ENCODE measurements at regions not wholly inside any gene's neighbourhood (a gene's known extent, or its start where the extent isn't known, plus 50 kb on each side); places are given as distances from the start of the nearest gene placed in this dataset.

- no peaks in the 10 kb centered on the region for H3K4me1 ChIP-seq (ENCODE audit: control insufficient read depth in 1 of 2, extremely low read depth in 1 of 2, insufficient read depth in 2 of 2, low read length in 2 of 2)
- POLR2A ChIA-PET: no interaction called here
- no CpG with 5 or more reads among the region's 5 CpGs for WGBS (ENCODE audit: insufficient coverage)
- DNase-seq (no peak), ATAC-seq (replicated peaks in 1 of 4) (no peak)
- Mint-ChIP-seq H3K36me3 (no peaks in the 10 kb centered on the region), H3K4me1 (peaks cover 0 to 2% (median 0%) of the 10 kb centered on the region in 3 donors), H3K4me3 (no peak overlapping the region), H3K9me3 (peaks cover 4 to 9% (median 5%) of the 10 kb centered on the region in 3 donors), H3K27me3 (peaks cover 0 to 6% of the 10 kb centered on the region in 2 donors), H3K27ac (no peak overlapping the region)
- no peaks in the 10 kb centered on the region for H3K36me3 ChIP-seq (ENCODE audit: control insufficient read depth in 2 of 2, extremely low read depth in 1 of 2, insufficient read depth in 1 of 2, low read length in 1 of 2)
- H3K27ac ChIP-seq (ENCODE audit: low read length): no peak overlapping the region
- no peak overlapping the region for H3K4me3 ChIP-seq (ENCODE audit: control insufficient read depth in 1 of 2, extremely low read depth in 1 of 2, low read length in 1 of 2)
- CTCF ChIA-PET: no interaction called here
- H3K27me3 ChIP-seq (replicated peaks in 1 of 2; ENCODE audit: control insufficient read depth in 2 of 2, extremely low read depth in 1 of 2, insufficient read depth in 2 of 2, low read length in 1 of 2): no peaks in the 10 kb centered on the region
- H3K9me3 ChIP-seq: no peaks in the 10 kb centered on the region
Observed at GRCh38 chr10:6912424-6912823, 332.3 kb upstream of the PRKCQ start.

DNA sequence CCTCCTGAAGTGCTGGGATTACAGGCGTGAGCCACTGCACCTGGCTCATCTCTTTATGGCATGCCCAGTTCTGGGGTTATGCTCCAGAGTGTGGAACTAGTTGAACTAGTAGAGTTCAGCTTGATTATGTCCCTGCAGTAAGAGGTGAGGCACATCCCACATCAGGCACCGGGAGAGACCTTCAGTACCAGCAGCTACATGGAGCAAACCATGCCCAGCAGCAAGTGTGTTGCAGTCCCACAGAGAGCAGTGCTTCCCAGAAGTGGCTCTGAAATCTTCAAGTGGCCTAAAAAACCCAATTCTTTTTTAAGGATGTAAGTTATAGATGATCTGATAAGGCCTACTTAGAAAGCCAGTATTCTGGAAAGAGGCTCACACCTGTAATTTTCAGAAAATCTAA is 331.9 kb upstream of the PRKCQ start:
- 77% methylated on average over 2 of the region's 2 CpGs for WGBS (ENCODE audit: insufficient coverage)
- Histone ChIP-seq H3K27me3 (replicated peaks in 1 of 2; ENCODE audit: control insufficient read depth in 2 of 2, extremely low read depth in 1 of 2, insufficient read depth in 2 of 2, low read length in 1 of 2) (no peaks in the 10 kb centered on the region), H3K4me3 (ENCODE audit: control insufficient read depth in 1 of 2, extremely low read depth in 1 of 2, low read length in 1 of 2) (no peak overlapping the region), H3K36me3 (ENCODE audit: control insufficient read depth in 2 of 2, extremely low read depth in 1 of 2, insufficient read depth in 1 of 2, low read length in 1 of 2) (no peaks in the 10 kb centered on the region), H3K4me1 (ENCODE audit: control insufficient read depth in 1 of 2, extremely low read depth in 1 of 2, insufficient read depth in 2 of 2, low read length in 2 of 2) (no peaks in the 10 kb centered on the region), H3K27ac (ENCODE audit: low read length) (no peak overlapping the region), H3K9me3 (no peaks in the 10 kb centered on the region)
- Mint-ChIP-seq H3K27me3 (peaks cover 0 to 4% of the 10 kb centered on the region in 2 donors), H3K36me3 (no peaks in the 10 kb centered on the region), H3K9me3 (peaks cover 4 to 9% (median 5%) of the 10 kb centered on the region in 3 donors), H3K4me1 (peaks cover 0 to 2% (median 0%) of the 10 kb centered on the region in 3 donors), H3K4me3 (no peak overlapping the region), H3K27ac (no peak overlapping the region)
- POLR2A ChIA-PET: no interaction called here
- ATAC-seq (replicated peaks in 1 of 4): no peak
- CTCF ChIA-PET: no interaction called here
- DNase-seq: no peak

DNA sequence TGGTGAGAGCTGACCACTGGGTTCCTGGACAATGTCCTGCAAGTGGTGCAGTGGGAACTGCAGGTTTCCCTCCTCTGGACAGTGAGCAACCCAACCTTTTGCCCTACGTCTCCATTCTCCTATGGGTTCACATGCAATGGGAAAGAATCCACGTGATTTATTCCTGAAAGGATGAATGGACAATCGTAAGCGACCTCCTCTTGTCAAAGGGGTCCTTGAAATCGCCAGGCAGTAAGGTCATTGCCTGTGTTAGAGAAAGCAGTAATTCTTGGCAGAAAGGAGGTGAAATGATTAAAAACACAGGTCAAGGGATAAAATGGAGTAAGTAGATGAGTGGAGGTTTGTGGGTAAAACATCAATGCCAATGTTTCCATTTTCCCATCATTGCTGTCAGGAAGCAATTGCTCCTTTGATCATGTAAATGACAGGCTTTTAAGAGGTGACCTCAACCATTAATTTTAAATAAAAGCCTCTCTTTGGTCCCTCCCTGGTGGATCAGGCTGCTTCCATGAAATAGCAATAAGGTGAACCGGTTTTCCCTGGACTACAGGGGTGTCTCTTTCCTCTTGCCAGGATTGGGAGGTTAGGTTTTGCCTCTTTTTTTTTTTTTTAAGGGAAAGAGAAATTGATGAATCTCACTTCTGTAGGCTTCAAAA is 330.0 kb upstream of the PRKCQ start:
- no peaks in the 10 kb centered on the region for H3K9me3 ChIP-seq
- no peak overlapping the region for H3K4me3 ChIP-seq (ENCODE audit: control insufficient read depth in 1 of 2, extremely low read depth in 1 of 2, low read length in 1 of 2)
- H3K4me1 ChIP-seq (ENCODE audit: control insufficient read depth in 1 of 2, extremely low read depth in 1 of 2, insufficient read depth in 2 of 2, low read length in 2 of 2): no peaks in the 10 kb centered on the region
- no peaks in the 10 kb centered on the region for H3K36me3 ChIP-seq (ENCODE audit: control insufficient read depth in 2 of 2, extremely low read depth in 1 of 2, insufficient read depth in 1 of 2, low read length in 1 of 2)
- ATAC-seq (replicated peaks in 1 of 4): no peak
- H3K27me3 ChIP-seq (replicated peaks in 1 of 2; ENCODE audit: control insufficient read depth in 2 of 2, extremely low read depth in 1 of 2, insufficient read depth in 2 of 2, low read length in 1 of 2): no peaks in the 10 kb centered on the region
- Mint-ChIP-seq H3K36me3 (no peaks in the 10 kb centered on the region), H3K27ac (no peak overlapping the region), H3K9me3 (peaks cover 5 to 10% (median 9%) of the 10 kb centered on the region in 3 donors), H3K4me1 (peaks cover 0 to 2% (median 0%) of the 10 kb centered on the region in 3 donors), H3K27me3 (no peaks in the 10 kb centered on the region), H3K4me3 (no peak overlapping the region)
- no peak for DNase-seq
- no peak overlapping the region for H3K27ac ChIP-seq (ENCODE audit: low read length)
- 100% methylated on average over 4 of the region's 6 CpGs for WGBS (ENCODE audit: insufficient coverage)
- ChIA-PET POLR2A (no interaction called here), CTCF (no interaction called here)

- 83% methylated on average over 1 of the region's 4 CpGs for WGBS (ENCODE audit: insufficient coverage)
- CTCF ChIA-PET: no interaction called here
- H3K27ac ChIP-seq (ENCODE audit: low read length): no peak overlapping the region
- H3K4me1 ChIP-seq (ENCODE audit: control insufficient read depth in 1 of 2, extremely low read depth in 1 of 2, insufficient read depth in 2 of 2, low read length in 2 of 2): no peaks in the 10 kb centered on the region
- no peak overlapping the region for H3K4me3 ChIP-seq (ENCODE audit: control insufficient read depth in 1 of 2, extremely low read depth in 1 of 2, low read length in 1 of 2)
- DNase-seq (no peak), ATAC-seq (replicated peaks in 1 of 4) (no peak)
- no peaks in the 10 kb centered on the region for H3K36me3 ChIP-seq (ENCODE audit: control insufficient read depth in 2 of 2, extremely low read depth in 1 of 2, insufficient read depth in 1 of 2, low read length in 1 of 2)
- Mint-ChIP-seq H3K4me1 (peaks cover 0 to 2% (median 0%) of the 10 kb centered on the region in 3 donors), H3K27ac (peak overlapping the region in 1 of 2 donors; percentile 48), H3K36me3 (no peaks in the 10 kb centered on the region), H3K4me3 (no peak overlapping the region), H3K27me3 (peaks cover 0 to 5% of the 10 kb centered on the region in 2 donors), H3K9me3 (peaks cover 8 to 17% (median 10%) of the 10 kb centered on the region in 3 donors)
- POLR2A ChIA-PET: no interaction called here
- no peaks in the 10 kb centered on the region for H3K27me3 ChIP-seq (replicated peaks in 1 of 2; ENCODE audit: control insufficient read depth in 2 of 2, extremely low read depth in 1 of 2, insufficient read depth in 2 of 2, low read length in 1 of 2)
- H3K9me3 ChIP-seq: no peaks in the 10 kb centered on the region
Observed at GRCh38 chr10:6907877-6908530, 327.9 kb upstream of the PRKCQ start.

DNA sequence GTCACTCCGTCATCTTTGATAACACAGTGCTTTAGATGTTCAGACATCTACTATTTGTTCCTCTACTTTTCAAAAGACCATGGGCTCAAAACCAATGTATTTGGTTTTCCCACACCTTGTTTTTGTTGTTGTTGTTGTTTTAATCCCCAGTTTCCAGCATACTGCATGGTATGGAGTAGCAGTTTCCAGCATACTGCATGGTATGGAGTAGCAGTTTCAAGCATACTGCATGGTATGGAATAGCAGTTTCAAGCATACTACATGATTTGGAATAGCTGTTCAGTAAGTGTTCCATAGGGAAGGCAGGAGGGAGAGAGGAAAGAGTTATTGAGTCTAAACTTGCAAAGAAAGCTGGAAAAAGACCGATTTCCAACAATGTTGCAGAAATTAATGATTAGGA is 314.3 kb upstream of the PRKCQ start:
- no peaks in the 10 kb centered on the region for H3K36me3 Mint-ChIP-seq

DNA sequence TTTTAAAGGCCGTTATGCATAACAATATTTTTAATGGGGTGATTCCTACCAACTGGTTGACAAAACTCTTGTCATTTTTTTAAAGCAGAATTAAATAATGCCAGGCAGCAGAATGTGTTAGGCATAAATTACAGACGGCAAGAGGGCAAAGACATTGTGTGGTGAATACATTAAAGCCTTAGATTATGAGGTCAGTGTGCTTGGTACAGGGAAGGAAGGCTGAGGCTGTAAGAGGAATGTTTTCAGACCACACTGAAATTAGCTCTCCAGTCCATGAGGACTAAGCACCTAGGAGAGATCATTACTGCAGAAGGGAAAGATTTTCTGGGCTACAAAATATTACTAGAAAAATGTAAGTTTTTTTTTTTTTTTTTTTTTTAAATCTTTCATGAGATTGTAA is 312.8 kb upstream of the PRKCQ start:
- ChIA-PET CTCF (interaction anchor here (0.6 to 0.7 kb wide), 4 partner anchors 12 to 85 kb away, joined by 4 to 8 read pairs (median 4); no protein-coding TSS in a partner anchor), POLR2A (interaction anchor here in 1 of 2 donors (0.6 kb wide), 1 partner anchor 22 kb away, joined by 4 read pairs; no protein-coding TSS in a partner anchor)
- no peak for ATAC-seq (replicated peaks in 1 of 4)
- Histone ChIP-seq H3K9me3 (no peaks in the 10 kb centered on the region), H3K27me3 (replicated peaks in 1 of 2; ENCODE audit: control insufficient read depth in 2 of 2, extremely low read depth in 1 of 2, insufficient read depth in 2 of 2, low read length in 1 of 2) (no peaks in the 10 kb centered on the region), H3K27ac (ENCODE audit: low read length) (no peak overlapping the region), H3K36me3 (ENCODE audit: control insufficient read depth in 2 of 2, extremely low read depth in 1 of 2, insufficient read depth in 1 of 2, low read length in 1 of 2) (no peaks in the 10 kb centered on the region), H3K4me1 (ENCODE audit: control insufficient read depth in 1 of 2, extremely low read depth in 1 of 2, insufficient read depth in 2 of 2, low read length in 2 of 2) (no peaks in the 10 kb centered on the region), H3K4me3 (ENCODE audit: control insufficient read depth in 1 of 2, extremely low read depth in 1 of 2, low read length in 1 of 2) (no peak overlapping the region)
- Mint-ChIP-seq H3K27ac (no peak overlapping the region), H3K4me1 (no peaks in the 10 kb centered on the region), H3K4me3 (no peak overlapping the region), H3K9me3 (no peaks in the 10 kb centered on the region), H3K36me3 (no peaks in the 10 kb centered on the region), H3K27me3 (peaks cover 6 to 13% of the 10 kb centered on the region in 2 donors)
- 67% methylated on average over 1 of the region's 2 CpGs for WGBS (ENCODE audit: insufficient coverage)
- DNase-seq: no peak

More for the DNA sequence above, 314.3 kb upstream of the PRKCQ start:
- POLR2A ChIA-PET: no interaction called here
- WGBS (ENCODE audit: insufficient coverage): 83% methylated on average over 1 of the region's 2 CpGs
- Histone ChIP-seq H3K36me3 (ENCODE audit: control insufficient read depth in 2 of 2, extremely low read depth in 1 of 2, insufficient read depth in 1 of 2, low read length in 1 of 2) (no peaks in the 10 kb centered on the region), H3K27me3 (replicated peaks in 1 of 2; ENCODE audit: control insufficient read depth in 2 of 2, extremely low read depth in 1 of 2, insufficient read depth in 2 of 2, low read length in 1 of 2) (no peaks in the 10 kb centered on the region), H3K27ac (ENCODE audit: low read length) (no peak overlapping the region), H3K9me3 (no peaks in the 10 kb centered on the region), H3K4me3 (ENCODE audit: control insufficient read depth in 1 of 2, extremely low read depth in 1 of 2, low read length in 1 of 2) (no peak overlapping the region), H3K4me1 (ENCODE audit: control insufficient read depth in 1 of 2, extremely low read depth in 1 of 2, insufficient read depth in 2 of 2, low read length in 2 of 2) (no peaks in the 10 kb centered on the region)
- H3K27ac Mint-ChIP-seq: no peak overlapping the region
- H3K4me3 Mint-ChIP-seq: no peak overlapping the region
- CTCF ChIA-PET: no interaction called here
- H3K4me1 Mint-ChIP-seq: no peaks in the 10 kb centered on the region
- H3K9me3 Mint-ChIP-seq: no peaks in the 10 kb centered on the region
- DNase-seq (no peak), ATAC-seq (replicated peaks in 1 of 4) (no peak)
- peaks cover 6 to 13% of the 10 kb centered on the region in 2 donors for H3K27me3 Mint-ChIP-seq

All from T-cell (primary cell).